Adrenal gland (tissue), 9 donors: ENCODE measurements at regions not wholly inside any gene's neighbourhood (a gene's known extent, or its start where the extent isn't known, plus 50 kb on each side); places are given as distances from the start of the nearest gene placed in this dataset.

Experiments
- DNase-seq, 7 donors: peaks; one replicate each; pipeline ENCODE4 v3.0.0-alpha.2; 2019 to 2020
- H3K27ac ChIP-seq, 5 donors: fragments of 200-600 bp; sonication (generic) in 4 of 5; 1 replicate in 3 of 5; 2 replicates in 2 of 5; pipeline versions ENCODE4 v1.5.1 to v1.8.0; 2016 to 2020; ENCODE audit warnings: mild to moderate bottlenecking in 1 of 5
- H3K27me3 ChIP-seq: fragments of 200-600 bp; 2 replicates; pipeline ENCODE4 v1.8.0; 2021
- H3K36me3 ChIP-seq, 2 donors: fragments of 200-600 bp; replicated peaks in 1 of 2; 1 replicate in 1 of 2; 2 replicates in 1 of 2; pipeline versions ENCODE4 v1.5.1 to v1.8.0; 2018 to 2022
- H3K4me1 ChIP-seq, 2 donors: fragments of 200-600 bp; replicated peaks in 1 of 2; 1 replicate in 1 of 2; 2 replicates in 1 of 2; pipeline versions ENCODE4 v1.5.1 to v1.8.0; 2018 to 2021
- H3K4me3 ChIP-seq, 4 donors: fragments of 200-600 bp; sonication (generic) in 3 of 4; one replicate each; pipeline ENCODE4 v1.5.1; 2016 to 2018
- H3K9me3 ChIP-seq, 3 donors: fragments of 200-600 bp; sonication (generic) in 1 of 3; replicated peaks in 1 of 3; 1 replicate in 2 of 3; 2 replicates in 1 of 3; pipeline versions ENCODE4 v1.5.1 to v1.8.0; 2016 to 2021
- CTCF ChIP-seq, 6 experiments: fragments of 450-650 bp in 4 of 6; fragments of 200-600 bp in 2 of 6; sonication (generic) in 1 of 6; IDR thresholded peaks; 1 replicate in 5 of 6; 2 replicates in 1 of 6; pipeline versions ENCODE4 v1.5.1 to v1.8.0; 2016 to 2021; ENCODE audit warnings: antibody characterized with exemption in 6 of 6, mild to moderate bottlenecking in 2 of 6, moderate library complexity in 1 of 6
- POLR2A ChIP-seq, 2 donors: fragments of 450-650 bp; IDR thresholded peaks; one replicate each; pipeline ENCODE4 v1.6.1; 2017; ENCODE audit warnings: antibody characterized with exemption in 2 of 2, mild to moderate bottlenecking in 2 of 2, moderate library complexity in 1 of 2
- WGBS, 4 donors: extraction: QIAGEN DNeasy Blood & Tissue Kit in 2 of 4; methylation state at CpG; one replicate each; pipeline versions ENCODE4 v1.1.5 to v1.1.7; 2013 to 2017; 5-methylcytosine and 5-hydroxymethylcytosine counted together
- intact Hi-C, 2 donors: fragments of 100-400 bp; cut with DNase I; formaldehyde crosslinking; loops; one replicate each; pipeline versions ENCODE4 v1.14.1 to v1.15.0; 2022 to 2023
- donor health status: healthy with polysubstance abuse.
- donor health status: Bipolar disorder and iron deficiency.
- donor health status: DM: yes; HTN: yes; CAD: no.
- donor health status: DM: no; HTN: no; CAD: no.
- donor health status: DM: no; HTN: no; CAD: no.

- intact Hi-C loops, result no loop called here
- WGBS, 4 donors, result 74 to 83% (median 77%) methylated on average over 2 of the region's 2 CpGs
- no peak for TF ChIP-seq POLR2A (IDR thresholded peaks at IDR 0.05)
- no peak for TF ChIP-seq CTCF (IDR thresholded peaks at IDR 0.05)
- no peaks in the 10 kb centered on the region for H3K36me3 ChIP-seq
- no peak overlapping the region for H3K27ac ChIP-seq
- H3K4me3 ChIP-seq, result no peak overlapping the region
- no peak for DNase-seq
- no peaks in the 10 kb centered on the region for H3K9me3 ChIP-seq
- H3K4me1 ChIP-seq, result no peaks in the 10 kb centered on the region
- no peaks in the 10 kb centered on the region for H3K27me3 ChIP-seq
Measured at GRCh38 chr5:33023649-33024048, 312.5 kb downstream of the NPR3 start.

GRCh38 chr5:33032271-33033070, 321.4 kb downstream of the NPR3 start:
- intact Hi-C loops, result no loop called here

GRCh38 chr5:33033516-33033915, 322.4 kb downstream of the NPR3 start:
- H3K36me3 ChIP-seq, result no peaks in the 10 kb centered on the region
- H3K9me3 ChIP-seq, result no peaks in the 10 kb centered on the region
- no peaks in the 10 kb centered on the region for H3K27me3 ChIP-seq
- 75 to 84% (median 80%) methylated on average over 3 of the region's 3 CpGs for WGBS, 4 donors
- no peak overlapping the region for H3K4me3 ChIP-seq
- H3K4me1 ChIP-seq, result no peaks in the 10 kb centered on the region
- intact Hi-C loops, result no loop called here
- TF ChIP-seq CTCF (IDR thresholded peaks at IDR 0.05) (no peak), POLR2A (IDR thresholded peaks at IDR 0.05) (no peak)
- H3K27ac ChIP-seq, result no peak overlapping the region
- DNase-seq, result no peak

More at GRCh38 chr5:33032271-33033070, 321.4 kb downstream of the NPR3 start:
- H3K27ac ChIP-seq, result no peak overlapping the region
- H3K36me3 ChIP-seq, result no peaks in the 10 kb centered on the region
- H3K4me1 ChIP-seq, result no peaks in the 10 kb centered on the region
- H3K4me3 ChIP-seq, result no peak overlapping the region
- H3K9me3 ChIP-seq, result no peaks in the 10 kb centered on the region
- DNase-seq, result no peak
- TF ChIP-seq CTCF (IDR thresholded peaks at IDR 0.05) (no peak), POLR2A (IDR thresholded peaks at IDR 0.05) (no peak)
- no peaks in the 10 kb centered on the region for H3K27me3 ChIP-seq
- 57 to 60% (median 59%) methylated on average over 8 of the region's 8 CpGs for WGBS, 4 donors

- Histone ChIP-seq H3K4me1 (no peaks in the 10 kb centered on the region), H3K36me3 (no peaks in the 10 kb centered on the region), H3K9me3 (no peaks in the 10 kb centered on the region), H3K27ac (no peak overlapping the region), H3K27me3 (no peaks in the 10 kb centered on the region), H3K4me3 (no peak overlapping the region)
- intact Hi-C loops, result no loop called here
- TF ChIP-seq POLR2A (IDR thresholded peaks at IDR 0.05) (no peak), CTCF (IDR thresholded peaks at IDR 0.05) (no peak)
- 37 to 65% (median 61%) methylated on average over 1 of the region's 1 CpG for WGBS, 4 donors
- DNase-seq, result no peak
Measured at GRCh38 chr5:33034777-33035176, 323.7 kb downstream of the NPR3 start.
